HFFc6 (cell line): ENCODE measurements at regions not wholly inside any gene's neighbourhood (a gene's known extent, or its start where the extent isn't known, plus 50 kb on each side); places are given as distances from the start of the nearest gene placed in this dataset.
A peak's percentile ranks its signal among the peaks of the same experiment; 100 is the strongest.

ENCODE experiments used
- DNase-seq: peaks from one replicate; pipeline ENCODE4 v3.0.0-alpha.2; 2018
- H3K27ac Mint-ChIP-seq: 2 replicates; pipeline ENCODE4 v1.8.0; 2020; ENCODE audit warnings: mild to moderate bottlenecking, mixed read lengths
- H3K27me3 Mint-ChIP-seq: 2 replicates; pipeline ENCODE4 v1.8.0; 2021; ENCODE audit warnings: mild to moderate bottlenecking, moderate library complexity, mixed read lengths; ENCODE audit not compliant: insufficient read depth
- H3K36me3 Mint-ChIP-seq: 2 replicates; pipeline ENCODE4 v1.8.0; 2021; ENCODE audit warnings: low read depth, mixed read lengths
- H3K4me1 Mint-ChIP-seq: 2 replicates; pipeline ENCODE4 v1.8.0; 2020; ENCODE audit warnings: low read depth, mixed read lengths
- H3K4me3 Mint-ChIP-seq: 2 replicates; pipeline ENCODE4 v1.8.0; 2020; ENCODE audit warnings: mild to moderate bottlenecking, moderate library complexity, mixed read lengths
- H3K9me3 Mint-ChIP-seq: 2 replicates; pipeline ENCODE4 v1.8.0; 2020; ENCODE audit warnings: mild to moderate bottlenecking, mixed read lengths
- TF ChIP-seq, protein P1 (sequence below): fragments of 200-600 bp; sonication (generic); IDR thresholded peaks from 2 replicates; pipeline ENCODE4 v1.5.0; 2021; ENCODE audit warnings: antibody characterized with exemption, mild to moderate bottlenecking

DNA sequence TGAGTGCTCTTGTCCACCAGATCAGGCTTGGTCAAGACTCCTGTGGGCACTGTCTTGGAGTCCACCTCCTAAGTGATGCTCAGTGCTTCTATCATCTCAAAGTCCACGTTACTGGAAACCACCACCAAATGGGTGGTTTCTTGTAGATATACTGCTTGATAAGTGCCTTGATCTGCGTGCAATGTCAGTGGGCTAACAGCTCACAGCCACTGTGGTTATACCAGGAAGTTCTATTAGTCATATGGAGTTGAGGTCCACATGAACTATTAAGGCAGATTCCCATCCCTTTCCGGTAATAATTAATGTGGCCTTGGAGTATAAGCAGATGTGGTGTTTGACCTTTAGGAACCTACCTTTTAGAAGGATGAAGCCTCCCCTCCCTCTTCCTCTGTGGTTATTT is 161.9 kb downstream of the ZNF518B start:
- peaks cover 4% of the 10 kb centered on the region; the same call in 1 of the 2 replicates for H3K36me3 Mint-ChIP-seq
- DNase-seq, result no peak
- peaks cover 11% of the 10 kb centered on the region for H3K27me3 Mint-ChIP-seq
- H3K9me3 Mint-ChIP-seq, result no peaks in the 10 kb centered on the region
- no peak overlapping the region for H3K27ac Mint-ChIP-seq
- peaks cover 66% of the 10 kb centered on the region for H3K4me1 Mint-ChIP-seq
- H3K4me3 Mint-ChIP-seq, result no peak overlapping the region
- TF ChIP-seq, protein P1, sequence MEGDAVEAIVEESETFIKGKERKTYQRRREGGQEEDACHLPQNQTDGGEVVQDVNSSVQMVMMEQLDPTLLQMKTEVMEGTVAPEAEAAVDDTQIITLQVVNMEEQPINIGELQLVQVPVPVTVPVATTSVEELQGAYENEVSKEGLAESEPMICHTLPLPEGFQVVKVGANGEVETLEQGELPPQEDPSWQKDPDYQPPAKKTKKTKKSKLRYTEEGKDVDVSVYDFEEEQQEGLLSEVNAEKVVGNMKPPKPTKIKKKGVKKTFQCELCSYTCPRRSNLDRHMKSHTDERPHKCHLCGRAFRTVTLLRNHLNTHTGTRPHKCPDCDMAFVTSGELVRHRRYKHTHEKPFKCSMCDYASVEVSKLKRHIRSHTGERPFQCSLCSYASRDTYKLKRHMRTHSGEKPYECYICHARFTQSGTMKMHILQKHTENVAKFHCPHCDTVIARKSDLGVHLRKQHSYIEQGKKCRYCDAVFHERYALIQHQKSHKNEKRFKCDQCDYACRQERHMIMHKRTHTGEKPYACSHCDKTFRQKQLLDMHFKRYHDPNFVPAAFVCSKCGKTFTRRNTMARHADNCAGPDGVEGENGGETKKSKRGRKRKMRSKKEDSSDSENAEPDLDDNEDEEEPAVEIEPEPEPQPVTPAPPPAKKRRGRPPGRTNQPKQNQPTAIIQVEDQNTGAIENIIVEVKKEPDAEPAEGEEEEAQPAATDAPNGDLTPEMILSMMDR, result no peak

DNA sequence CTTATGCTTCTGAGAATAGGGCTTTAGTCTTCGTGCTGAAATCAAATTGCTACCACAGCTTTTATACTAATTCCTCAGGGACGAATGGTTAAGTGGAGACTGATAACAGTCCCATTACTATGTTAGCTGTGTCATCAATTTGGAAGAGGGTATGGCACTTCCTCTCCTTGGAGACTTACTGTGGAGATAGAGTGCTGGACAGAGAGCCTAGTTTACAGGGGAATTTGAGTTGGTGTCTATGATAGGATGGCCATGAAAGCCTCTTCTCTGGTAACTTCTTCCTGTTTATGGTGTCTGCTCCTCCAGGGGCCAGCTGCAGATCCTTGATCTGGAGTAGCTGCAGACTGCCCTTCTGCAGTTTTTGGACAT is 167.7 kb downstream of the ZNF518B start:
- Mint-ChIP-seq H3K9me3 (no peaks in the 10 kb centered on the region), H3K27me3 (peaks cover 11% of the 10 kb centered on the region), H3K27ac (no peak overlapping the region), H3K4me3 (no peak overlapping the region), H3K36me3 (peaks cover 4% of the 10 kb centered on the region), H3K4me1 (peaks cover 25% of the 10 kb centered on the region)
- no peak for DNase-seq
- TF ChIP-seq, protein P1, result no peak

DNA sequence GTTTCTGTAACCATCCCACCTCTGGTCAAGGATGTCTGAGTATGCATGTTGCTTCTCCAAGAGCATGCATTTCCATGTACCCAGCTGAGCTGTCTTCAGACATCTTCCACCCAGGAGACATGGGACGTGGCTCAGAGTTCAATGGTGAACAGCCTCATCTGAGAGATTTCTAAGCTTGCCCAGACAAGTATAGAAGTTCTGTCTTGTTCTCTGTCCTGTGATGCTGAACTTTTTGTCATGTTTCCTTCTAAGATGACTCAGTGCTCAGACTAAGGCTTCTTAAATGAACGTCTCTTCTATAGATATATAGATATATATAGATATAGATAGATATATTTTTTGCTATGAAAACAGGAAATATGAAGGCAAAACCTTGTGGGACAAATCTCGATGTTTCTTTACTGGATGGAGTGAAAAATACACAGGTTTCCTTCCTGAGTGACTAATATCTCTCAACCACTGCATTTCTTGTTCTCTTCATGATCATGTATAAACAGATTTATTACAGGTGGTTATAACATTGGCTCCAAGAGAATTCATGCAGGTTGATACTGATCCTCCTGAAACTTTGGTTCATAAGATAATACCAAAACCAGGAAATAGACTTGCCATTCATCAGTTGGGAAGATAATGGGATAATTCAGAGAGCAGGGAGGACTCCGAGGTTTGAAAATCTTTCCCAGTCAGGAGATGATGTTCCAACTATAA is 168.2 kb downstream of the ZNF518B start:
- Mint-ChIP-seq H3K9me3 (no peaks in the 10 kb centered on the region), H3K27ac (no peak overlapping the region), H3K4me1 (peaks cover 28% of the 10 kb centered on the region), H3K36me3 (peaks cover 4% of the 10 kb centered on the region), H3K4me3 (no peak overlapping the region), H3K27me3 (peaks cover 8% of the 10 kb centered on the region)
- TF ChIP-seq, protein P1, result no peak
- DNase-seq, result no peak

DNA sequence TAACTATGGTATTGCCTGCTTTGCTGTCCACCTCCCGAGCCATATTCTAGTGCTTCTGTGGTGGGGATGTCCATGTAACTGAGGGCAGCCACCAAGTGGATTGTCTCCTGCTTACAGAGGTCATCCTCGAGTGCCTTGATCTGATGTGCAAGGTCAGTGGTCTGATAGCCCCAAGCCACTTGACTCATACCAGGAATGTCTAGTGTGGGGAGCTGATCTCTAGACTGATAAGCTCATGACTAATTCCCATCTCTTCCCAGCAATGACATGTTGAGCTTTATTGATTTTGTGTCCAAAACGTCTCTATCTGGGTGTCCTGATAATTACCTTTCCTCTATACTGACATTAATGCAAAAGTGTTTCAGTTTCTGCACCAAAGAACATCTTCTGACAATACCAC is 168.4 kb upstream of the WDR1 start:
- TF ChIP-seq, protein P1, result no peak
- Mint-ChIP-seq H3K36me3 (no peaks in the 10 kb centered on the region; the same call in 1 of the 2 replicates), H3K27me3 (peaks cover 2% of the 10 kb centered on the region; the same call in 1 of the 2 replicates), H3K9me3 (no peaks in the 10 kb centered on the region), H3K27ac (no peak overlapping the region), H3K4me3 (no peak overlapping the region), H3K4me1 (peaks cover 54% of the 10 kb centered on the region)
- peak; percentile 31 for DNase-seq

DNA sequence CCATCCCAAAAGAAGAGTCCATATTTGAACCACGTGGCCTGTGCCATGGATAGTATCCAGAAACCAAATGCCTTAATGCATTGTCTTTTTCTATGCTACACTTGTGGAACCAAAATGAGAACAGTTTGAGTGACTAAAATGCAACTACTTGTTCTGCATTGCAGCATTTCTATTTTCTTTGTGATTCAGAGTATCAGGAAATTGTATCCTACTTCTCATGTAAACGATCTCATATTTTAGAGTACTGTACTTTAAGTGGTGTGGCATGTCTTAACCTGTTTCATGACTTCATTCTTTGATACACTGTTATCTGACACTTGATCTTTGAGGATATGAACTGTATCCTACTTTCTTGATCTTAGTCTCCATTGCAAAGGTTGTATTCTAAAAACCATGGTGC is 167.2 kb upstream of the WDR1 start:
- Mint-ChIP-seq H3K27me3 (peaks cover 2% of the 10 kb centered on the region), H3K27ac (no peak overlapping the region), H3K4me3 (no peak overlapping the region), H3K36me3 (no peaks in the 10 kb centered on the region; the same call in 1 of the 2 replicates), H3K9me3 (no peaks in the 10 kb centered on the region), H3K4me1 (peaks cover 54% of the 10 kb centered on the region)
- TF ChIP-seq, protein P1, result no peak
- DNase-seq, result peak; percentile 9
